ENCODE measurements at regions not wholly inside any gene's neighbourhood (a gene's known extent, or its start where the extent isn't known, plus 50 kb on each side); places are given as distances from the start of the nearest gene placed in this dataset.

DNA sequence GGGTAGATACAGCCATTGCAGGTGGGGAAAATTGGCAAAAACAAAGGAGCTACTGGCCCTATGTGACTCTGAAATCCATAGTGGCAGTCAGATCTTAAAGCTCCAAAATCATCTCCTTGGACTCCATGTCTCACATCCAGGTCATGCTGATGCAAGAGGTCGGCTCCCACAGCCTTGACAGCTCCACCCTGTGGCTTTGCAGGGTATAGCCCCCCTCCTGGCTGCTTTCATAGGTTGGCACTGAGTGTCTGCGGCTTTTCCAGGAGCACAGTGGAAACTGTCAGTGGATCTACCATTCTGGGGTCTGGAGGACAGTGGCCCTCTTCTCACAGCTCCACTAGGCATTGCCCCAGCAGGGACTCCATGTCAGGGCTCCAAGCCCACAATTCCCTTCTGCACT lies 1190.1 kb downstream of the CDH12 start:
- no peak for TF ChIP-seq CTCF (IDR thresholded peaks at IDR 0.05; ENCODE audit: low read depth, low read length)
- no peak for TF ChIP-seq EZH2phosphoT487 (IDR thresholded peaks at IDR 0.05; ENCODE audit: low read depth)
